Activated CD4-positive, alpha-beta T cell treated with anti-CD3 and anti-CD28 coated beads, Interleukin-2, amount 50 U/mL, for 24 hours (primary cell): ENCODE measurements at regions not wholly inside any gene's neighbourhood (a gene's known extent, or its start where the extent isn't known, plus 50 kb on each side); places are given as distances from the start of the nearest gene placed in this dataset.

Experiments used
- DNase-seq, 2 donors: peaks; one replicate each; pipeline ENCODE4 v3.0.0-alpha.2; 2020; ENCODE audit warnings: low read depth in 1 of 2, low spot score in 1 of 2

GRCh38 chr14:49396801-49397200 lies 189.4 kb downstream of the RPS29 start:
- DNase-seq = no peak

GRCh38 chr14:49381778-49382177 lies 204.4 kb downstream of the RPS29 start:
- no peak for DNase-seq

GRCh38 chr14:49367696-49368095 lies 218.5 kb downstream of the RPS29 start:
- DNase-seq = no peak

- no peak for DNase-seq
Observed at GRCh38 chr14:49366416-49366815, 219.8 kb downstream of the RPS29 start.

- no peak for DNase-seq
Observed at GRCh38 chr14:49364752-49365117, 221.4 kb downstream of the RPS29 start.

GRCh38 chr14:49363821-49364751 lies 222.1 kb downstream of the RPS29 start:
- no peak for DNase-seq

- no peak for DNase-seq
Observed at GRCh38 chr14:49362916-49363315, 223.3 kb downstream of the RPS29 start.

GRCh38 chr14:49339130-49339529 lies 247.1 kb downstream of the RPS29 start:
- no peak for DNase-seq

GRCh38 chr14:49319810-49320209 lies 266.4 kb downstream of the RPS29 start:
- no peak for DNase-seq

- no peak for DNase-seq
Observed at GRCh38 chr14:49315570-49315969, 270.6 kb downstream of the RPS29 start.

- no peak for DNase-seq
Observed at GRCh38 chr14:49314737-49315136, 271.4 kb downstream of the RPS29 start.

- no peak for DNase-seq
Observed at GRCh38 chr14:49313108-49313507, 273.1 kb downstream of the RPS29 start.

- no peak for DNase-seq
Observed at GRCh38 chr14:49310298-49310697, 275.9 kb downstream of the RPS29 start.

GRCh38 chr14:49306152-49306751 lies 279.9 kb downstream of the RPS29 start:
- no peak for DNase-seq

GRCh38 chr14:49303946-49304516 lies 282.1 kb downstream of the RPS29 start:
- no peak for DNase-seq

- no peak for DNase-seq
Observed at GRCh38 chr14:49297102-49297501, 289.1 kb downstream of the RPS29 start.

GRCh38 chr14:49294621-49295148 lies 291.5 kb downstream of the RPS29 start:
- DNase-seq = no peak

- DNase-seq = no peak
Observed at GRCh38 chr14:49287004-49287403, 299.2 kb downstream of the RPS29 start.

GRCh38 chr14:49286257-49286983 lies 299.8 kb downstream of the RPS29 start:
- DNase-seq = no peak

GRCh38 chr14:49280566-49280965 lies 305.6 kb downstream of the RPS29 start:
- no peak for DNase-seq

GRCh38 chr14:49250517-49250916 lies 335.7 kb downstream of the RPS29 start:
- DNase-seq = no peak
